Nephron (organoid): ENCODE measurements at regions not wholly inside any gene's neighbourhood (a gene's known extent, or its start where the extent isn't known, plus 50 kb on each side); places are given as distances from the start of the nearest gene placed in this dataset.
A peak's percentile ranks its signal among the peaks of the same experiment; 100 is the strongest.

Experiments used
- H3K27ac Mint-ChIP-seq, 3 experiments: 2 replicates each; pipeline ENCODE4 v1.8.0; 2020; ENCODE audit warnings: mixed read lengths in 3 of 3, mild to moderate bottlenecking in 2 of 3, moderate library complexity in 1 of 3
- H3K27me3 Mint-ChIP-seq: 2 replicates; pipeline ENCODE4 v1.8.0; 2021; ENCODE audit warnings: low read depth, mild to moderate bottlenecking, moderate library complexity, mixed read lengths
- H3K36me3 Mint-ChIP-seq: 2 replicates; pipeline ENCODE4 v1.8.0; 2020; ENCODE audit warnings: low read depth, mixed read lengths
- H3K4me1 Mint-ChIP-seq: 2 replicates; pipeline ENCODE4 v1.8.0; 2020; ENCODE audit warnings: mixed read lengths
- H3K4me3 Mint-ChIP-seq, 3 experiments: 2 replicates each; pipeline ENCODE4 v1.8.0; 2020; ENCODE audit warnings: mild to moderate bottlenecking in 3 of 3, mixed read lengths in 3 of 3, moderate library complexity in 2 of 3
- H3K9me3 Mint-ChIP-seq: 2 replicates; pipeline ENCODE4 v1.8.0; 2020; ENCODE audit warnings: mixed read lengths
- TF ChIP-seq, protein P1 (sequence below), 3 experiments: fragments of 200-600 bp; sonication (generic); IDR thresholded peaks; one replicate each; pipeline ENCODE4 v1.5.0; 2021; ENCODE audit warnings: antibody characterized with exemption in 3 of 3; ENCODE audit not compliant: unreplicated experiment in 3 of 3

DNA sequence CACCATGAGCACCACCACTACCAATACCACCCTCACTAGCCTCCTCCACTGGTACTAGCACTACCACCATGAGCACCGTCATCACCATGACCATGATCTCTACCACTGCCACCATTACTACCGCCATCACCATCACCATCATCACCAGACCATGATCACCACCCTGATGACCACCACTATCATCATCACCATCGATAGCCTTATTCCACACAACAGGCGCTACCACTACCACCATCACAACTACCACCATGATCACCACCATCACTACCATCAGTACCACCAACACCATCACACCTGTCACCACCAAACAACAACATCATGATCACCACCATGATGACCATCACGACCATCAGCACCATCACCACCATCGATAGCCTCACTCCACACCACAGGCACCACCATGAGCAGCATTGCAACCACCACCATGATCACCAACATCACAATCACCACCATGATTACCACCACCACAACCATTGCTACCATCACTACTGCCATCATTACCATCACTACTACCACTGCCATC, 56.6 kb upstream of the CASZ1 start:
- H3K4me1 Mint-ChIP-seq, result peaks cover 6% of the 10 kb centered on the region
- no peaks in the 10 kb centered on the region for H3K36me3 Mint-ChIP-seq
- peaks cover 11% of the 10 kb centered on the region for H3K9me3 Mint-ChIP-seq
- H3K27me3 Mint-ChIP-seq, result peaks cover 23% of the 10 kb centered on the region
- no peak overlapping the region for H3K4me3 Mint-ChIP-seq
- no peak overlapping the region for H3K27ac Mint-ChIP-seq
- TF ChIP-seq, protein P1, sequence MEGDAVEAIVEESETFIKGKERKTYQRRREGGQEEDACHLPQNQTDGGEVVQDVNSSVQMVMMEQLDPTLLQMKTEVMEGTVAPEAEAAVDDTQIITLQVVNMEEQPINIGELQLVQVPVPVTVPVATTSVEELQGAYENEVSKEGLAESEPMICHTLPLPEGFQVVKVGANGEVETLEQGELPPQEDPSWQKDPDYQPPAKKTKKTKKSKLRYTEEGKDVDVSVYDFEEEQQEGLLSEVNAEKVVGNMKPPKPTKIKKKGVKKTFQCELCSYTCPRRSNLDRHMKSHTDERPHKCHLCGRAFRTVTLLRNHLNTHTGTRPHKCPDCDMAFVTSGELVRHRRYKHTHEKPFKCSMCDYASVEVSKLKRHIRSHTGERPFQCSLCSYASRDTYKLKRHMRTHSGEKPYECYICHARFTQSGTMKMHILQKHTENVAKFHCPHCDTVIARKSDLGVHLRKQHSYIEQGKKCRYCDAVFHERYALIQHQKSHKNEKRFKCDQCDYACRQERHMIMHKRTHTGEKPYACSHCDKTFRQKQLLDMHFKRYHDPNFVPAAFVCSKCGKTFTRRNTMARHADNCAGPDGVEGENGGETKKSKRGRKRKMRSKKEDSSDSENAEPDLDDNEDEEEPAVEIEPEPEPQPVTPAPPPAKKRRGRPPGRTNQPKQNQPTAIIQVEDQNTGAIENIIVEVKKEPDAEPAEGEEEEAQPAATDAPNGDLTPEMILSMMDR (IDR thresholded peaks at IDR 0.05; ENCODE audit: unreplicated experiment in 3 of 3), result no peak

DNA sequence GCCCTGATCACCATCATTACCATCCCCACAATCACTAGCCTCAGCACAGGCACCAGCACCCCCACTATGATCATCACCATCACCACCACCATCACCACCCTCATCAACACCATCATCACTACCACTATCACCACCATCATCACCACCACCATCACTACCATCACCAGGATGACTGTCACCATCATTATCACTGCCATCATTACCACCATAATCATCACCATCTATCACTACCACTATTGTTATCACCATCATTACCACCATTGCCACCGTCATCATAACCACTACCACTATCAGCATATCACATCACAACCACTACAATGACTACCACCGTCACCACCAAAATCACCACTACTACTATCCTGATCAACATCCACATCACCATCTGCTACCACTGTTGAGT, 57.3 kb upstream of the CASZ1 start:
- H3K4me1 Mint-ChIP-seq, result peaks cover 6% of the 10 kb centered on the region

DNA sequence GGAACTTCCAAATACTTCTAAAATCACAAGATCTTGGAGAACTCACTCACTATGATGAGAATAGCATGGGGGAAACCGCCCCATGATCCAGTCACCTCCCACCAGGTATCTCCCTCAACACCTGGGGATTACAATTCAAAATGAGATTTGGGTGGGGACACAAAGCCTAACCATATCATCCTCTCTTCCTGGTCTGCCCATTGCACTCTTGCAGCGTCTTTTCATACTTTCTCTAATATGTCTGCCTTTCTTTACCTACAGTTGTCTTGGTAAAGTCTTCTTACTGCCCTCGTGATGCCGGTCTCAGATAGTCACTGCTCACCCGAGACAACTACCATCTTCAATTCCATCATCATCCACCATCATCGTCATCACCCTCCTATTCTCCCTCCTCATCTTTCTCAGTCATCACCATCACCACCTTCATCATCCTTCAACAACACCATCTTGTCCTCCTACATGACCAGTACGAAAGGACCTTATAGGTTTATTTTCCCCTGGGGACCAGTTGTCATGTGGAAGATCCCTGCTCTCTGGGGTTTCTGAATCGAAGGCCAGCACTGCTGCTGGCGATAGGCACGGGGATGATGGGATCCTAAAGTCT, 58.5 kb upstream of the CASZ1 start:
- Mint-ChIP-seq H3K4me1 (peaks cover 7% of the 10 kb centered on the region), H3K27me3 (peaks cover 35% of the 10 kb centered on the region), H3K9me3 (peaks cover 11% of the 10 kb centered on the region), H3K27ac (no peak overlapping the region), H3K36me3 (no peaks in the 10 kb centered on the region), H3K4me3 (no peak overlapping the region)
- TF ChIP-seq, protein P1 (IDR thresholded peaks at IDR 0.05; ENCODE audit: unreplicated experiment in 3 of 3), result no peak

More for the DNA sequence above, 57.3 kb upstream of the CASZ1 start:
- Mint-ChIP-seq H3K27ac (no peak overlapping the region), H3K36me3 (no peaks in the 10 kb centered on the region), H3K9me3 (peaks cover 11% of the 10 kb centered on the region), H3K27me3 (peaks cover 29% of the 10 kb centered on the region), H3K4me3 (no peak overlapping the region)
- TF ChIP-seq, protein P1 (IDR thresholded peaks at IDR 0.05; ENCODE audit: unreplicated experiment in 3 of 3), result no peak

DNA sequence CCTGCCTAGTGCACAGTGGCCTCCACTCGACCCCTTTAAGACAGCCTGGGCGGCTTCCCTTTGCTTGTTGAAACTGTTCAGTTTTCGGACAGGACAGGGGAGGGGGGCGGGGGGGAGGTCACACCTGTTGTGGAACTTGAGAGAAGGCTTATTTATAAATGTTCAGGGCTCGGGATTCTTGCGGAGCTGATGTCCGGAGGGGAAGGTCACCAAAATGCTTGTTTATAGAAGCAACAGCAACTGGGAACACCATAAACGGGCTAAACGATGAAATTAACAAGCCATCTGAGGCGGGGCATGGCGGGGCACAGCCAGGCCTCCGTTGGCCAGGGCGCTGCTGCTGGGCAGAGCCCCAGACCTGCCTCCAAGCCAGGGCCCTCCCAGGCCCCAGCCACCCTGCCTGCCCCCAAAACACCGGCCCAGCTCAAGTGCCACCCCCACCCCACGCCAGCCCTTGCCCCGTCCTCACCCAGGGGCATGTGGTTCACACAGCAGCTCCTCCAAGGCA, 59.8 kb upstream of the CASZ1 start:
- H3K4me1 Mint-ChIP-seq, result peaks cover 17% of the 10 kb centered on the region
- TF ChIP-seq, protein P1 (IDR thresholded peaks at IDR 0.05; ENCODE audit: unreplicated experiment in 3 of 3), result no peak
- no peaks in the 10 kb centered on the region for H3K36me3 Mint-ChIP-seq
- peaks cover 45% of the 10 kb centered on the region for H3K27me3 Mint-ChIP-seq
- peaks cover 11% of the 10 kb centered on the region for H3K9me3 Mint-ChIP-seq
- H3K4me3 Mint-ChIP-seq, result no peak overlapping the region
- peak overlapping the region in 1 of 3 experiments; percentile 40 for H3K27ac Mint-ChIP-seq

DNA sequence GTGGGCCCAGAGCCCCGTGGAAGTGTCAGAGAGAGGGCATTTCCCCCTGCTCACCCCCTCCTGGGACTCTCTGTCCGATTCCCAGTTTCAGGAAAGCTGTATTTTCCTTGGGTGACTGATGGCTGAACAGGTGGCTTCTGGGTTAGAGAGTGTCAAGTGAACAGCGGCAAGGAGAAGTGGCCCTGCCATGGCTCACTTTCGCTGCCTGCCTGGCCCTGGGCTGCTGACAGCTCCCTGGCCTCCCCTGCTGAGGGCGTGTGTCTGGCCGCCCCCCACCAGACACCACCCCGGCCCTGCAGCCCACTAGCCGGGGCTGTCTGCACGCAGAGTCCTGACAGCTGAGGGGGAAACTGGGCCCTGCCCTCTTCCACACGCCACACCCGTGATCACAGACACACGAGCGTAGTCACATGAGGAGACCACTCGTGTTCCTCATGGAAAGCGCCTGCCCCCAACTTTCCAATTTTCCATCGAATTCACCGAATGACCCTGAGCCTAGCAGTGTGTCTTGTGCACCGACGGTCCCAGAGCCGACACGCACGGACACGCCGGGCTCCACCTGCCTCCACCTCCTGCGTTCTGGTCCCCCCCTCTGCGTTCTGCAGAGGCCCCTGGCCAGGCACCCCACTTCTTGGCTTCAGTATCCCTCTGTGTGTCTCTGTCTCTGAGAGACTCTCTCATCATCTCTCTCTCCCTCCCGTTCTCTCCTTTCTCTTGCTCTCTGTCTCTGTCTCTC, 60.6 kb upstream of the CASZ1 start:
- Mint-ChIP-seq H3K4me1 (peaks cover 19% of the 10 kb centered on the region), H3K36me3 (no peaks in the 10 kb centered on the region), H3K9me3 (peaks cover 11% of the 10 kb centered on the region)

More for the DNA sequence above, 60.6 kb upstream of the CASZ1 start:
- Mint-ChIP-seq H3K4me3 (peak overlapping the region in 1 of 3 experiments; percentile 17), H3K27me3 (peaks cover 44% of the 10 kb centered on the region), H3K27ac (peak overlapping the region; percentile 21 to 79 (median 77))
- TF ChIP-seq, protein P1 (IDR thresholded peaks at IDR 0.05; ENCODE audit: unreplicated experiment in 3 of 3), result no peak
